Activated CD4-positive, alpha-beta T cell treated with anti-CD3 and anti-CD28 coated beads, Interleukin-2, amount 10 ng/mL, durations not matched to agents 7 days and 5 days (primary cell): ENCODE measurements at regions not wholly inside any gene's neighbourhood (a gene's known extent, or its start where the extent isn't known, plus 50 kb on each side); places are given as distances from the start of the nearest gene placed in this dataset.

ENCODE experiments used
- CTCF ChIA-PET: fragments of 350-600 bp; sonication (Branson Sonifier 250); formaldehyde crosslinking; loops from one replicate; lab custom pipeline; 2021; ENCODE audit warnings: antibody characterized with exemption; lab: Charles Lee
- POLR2A ChIA-PET: fragments of 350-600 bp; sonication (Branson Sonifier 250); formaldehyde crosslinking; loops from one replicate; lab custom pipeline; 2021; ENCODE audit warnings: antibody characterized with exemption; lab: Charles Lee
- DNase-seq: peaks from one replicate; pipeline ENCODE4 v3.0.0-alpha.2; 2020
- H3K27ac Mint-ChIP-seq: one replicate; pipeline ENCODE4 v1.8.0; 2021; ENCODE audit warnings: mild to moderate bottlenecking, moderate library complexity, mixed read lengths
- H3K27me3 Mint-ChIP-seq: one replicate; pipeline ENCODE4 v1.8.0; 2021; ENCODE audit warnings: mixed read lengths
- H3K36me3 Mint-ChIP-seq: one replicate; pipeline ENCODE4 v1.8.0; 2021; ENCODE audit warnings: low read depth, mixed read lengths
- H3K4me1 Mint-ChIP-seq: one replicate; pipeline ENCODE4 v1.8.0; 2021; ENCODE audit warnings: mixed read lengths
- H3K4me3 Mint-ChIP-seq: one replicate; pipeline ENCODE4 v1.8.0; 2021; ENCODE audit warnings: mild to moderate bottlenecking, moderate library complexity, mixed read lengths
- H3K9me3 Mint-ChIP-seq: one replicate; pipeline ENCODE4 v1.8.0; 2021; ENCODE audit warnings: mixed read lengths

GRCh38 chr3:146655333-146655996 lies 50.3 kb upstream of the PLSCR5 start:
- Mint-ChIP-seq H3K36me3 (no peaks in the 10 kb centered on the region), H3K4me3 (no peak overlapping the region), H3K27me3 (no peaks in the 10 kb centered on the region), H3K4me1 (no peaks in the 10 kb centered on the region), H3K27ac (no peak overlapping the region), H3K9me3 (no peaks in the 10 kb centered on the region)
- POLR2A ChIA-PET, result no interaction called here
- no peak for DNase-seq
- CTCF ChIA-PET, result no interaction called here
